ENCODE measurements at regions not wholly inside any gene's neighbourhood (a gene's known extent, or its start where the extent isn't known, plus 50 kb on each side); places are given as distances from the start of the nearest gene placed in this dataset.

GRCh38 chr15:66919421-66919820, 146.0 kb upstream of the SMAD3 start:
- Histone ChIP-seq H3K4me1 (no peaks in the 10 kb centered on the region), H3K27me3 (ENCODE audit: low read depth) (peaks cover 6% of the 10 kb centered on the region; the same call in 1 of the 2 replicates), H3K9me3 (peaks cover 5% of the 10 kb centered on the region; the same call in 1 of the 2 replicates), H3K4me3 (no peak overlapping the region), H3K36me3 (replicated peaks) (no peaks in the 10 kb centered on the region)
- in situ Hi-C loops (cut with MboI; ENCODE audit: low sequenced_read_pairs), result no loop called here
- DNase-seq (ENCODE audit: low spot score in 2 of 2), result no peak

- in situ Hi-C loops (cut with MboI; ENCODE audit: low sequenced_read_pairs), result no loop called here
- Histone ChIP-seq H3K27me3 (ENCODE audit: low read depth) (peaks cover 6% of the 10 kb centered on the region; the same call in 1 of the 2 replicates), H3K9me3 (peaks cover 5% of the 10 kb centered on the region; the same call in 1 of the 2 replicates), H3K4me3 (no peak overlapping the region), H3K4me1 (no peaks in the 10 kb centered on the region), H3K36me3 (replicated peaks) (no peaks in the 10 kb centered on the region)
- DNase-seq (ENCODE audit: low spot score in 2 of 2), result no peak
Observed at GRCh38 chr15:66921319-66921915, 144.0 kb upstream of the SMAD3 start.

- no peak for DNase-seq (ENCODE audit: low spot score in 2 of 2)
- peaks cover 5% of the 10 kb centered on the region; the same call in 1 of the 2 replicates for H3K9me3 ChIP-seq
- no peaks in the 10 kb centered on the region for H3K36me3 ChIP-seq (replicated peaks)
- in situ Hi-C loops (cut with MboI; ENCODE audit: low sequenced_read_pairs), result no loop called here
- H3K27me3 ChIP-seq (ENCODE audit: low read depth), result peaks cover 4% of the 10 kb centered on the region; the same call in 1 of the 2 replicates
- no peaks in the 10 kb centered on the region for H3K4me1 ChIP-seq
- no peak overlapping the region for H3K4me3 ChIP-seq
Observed at GRCh38 chr15:66922608-66923007, 142.8 kb upstream of the SMAD3 start.

- DNase-seq (ENCODE audit: low spot score in 2 of 2), result peak; percentile 53 to 83
- in situ Hi-C loops (cut with MboI; ENCODE audit: low sequenced_read_pairs), result no loop called here
Observed at GRCh38 chr15:66923438-66923881, 141.9 kb upstream of the SMAD3 start.

GRCh38 chr15:66924889-66925288, 140.5 kb upstream of the SMAD3 start:
- no peak for DNase-seq (ENCODE audit: low spot score in 2 of 2)
- Histone ChIP-seq H3K36me3 (replicated peaks) (no peaks in the 10 kb centered on the region), H3K4me1 (no peaks in the 10 kb centered on the region), H3K9me3 (peaks cover 5% of the 10 kb centered on the region; the same call in 1 of the 2 replicates), H3K27me3 (ENCODE audit: low read depth) (peaks cover 4% of the 10 kb centered on the region; the same call in 1 of the 2 replicates), H3K4me3 (no peak overlapping the region)
- in situ Hi-C loops (cut with MboI; ENCODE audit: low sequenced_read_pairs), result no loop called here

More at GRCh38 chr15:66923438-66923881, 141.9 kb upstream of the SMAD3 start:
- Histone ChIP-seq H3K36me3 (replicated peaks) (no peaks in the 10 kb centered on the region), H3K27me3 (ENCODE audit: low read depth) (peaks cover 4% of the 10 kb centered on the region; the same call in 1 of the 2 replicates), H3K9me3 (peaks cover 5% of the 10 kb centered on the region; the same call in 1 of the 2 replicates), H3K4me1 (no peaks in the 10 kb centered on the region), H3K4me3 (no peak overlapping the region)

DNA sequence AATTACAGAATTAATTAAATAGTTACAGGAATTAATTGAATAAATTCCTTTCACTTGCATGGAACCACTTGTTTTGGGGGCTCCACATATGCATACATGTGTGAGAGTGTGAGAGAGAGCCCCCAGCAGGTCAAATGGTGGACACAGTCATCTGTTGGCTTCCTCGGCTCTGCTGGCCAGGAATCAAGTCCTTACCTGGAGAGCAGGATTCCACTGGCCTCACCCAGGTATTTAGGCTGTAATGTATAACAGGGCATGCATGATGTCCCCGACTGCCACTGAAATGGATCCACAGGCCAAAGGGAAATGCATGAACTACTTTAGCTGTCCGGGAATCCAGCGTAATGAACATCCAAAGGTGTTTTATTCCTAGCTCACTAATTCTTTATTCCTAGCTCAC, 139.7 kb upstream of the SMAD3 start:
- Histone ChIP-seq H3K4me1 (no peaks in the 10 kb centered on the region), H3K4me3 (no peak overlapping the region), H3K27me3 (ENCODE audit: low read depth) (no peaks in the 10 kb centered on the region), H3K9me3 (peaks cover 5% of the 10 kb centered on the region; the same call in 1 of the 2 replicates), H3K36me3 (replicated peaks) (no peaks in the 10 kb centered on the region)
- in situ Hi-C loops (cut with MboI; ENCODE audit: low sequenced_read_pairs), result no loop called here
- no peak for DNase-seq (ENCODE audit: low spot score in 2 of 2)

- peak in 1 of 2 experiments; percentile 5 for DNase-seq (ENCODE audit: low spot score in 2 of 2)
- Histone ChIP-seq H3K4me3 (no peak overlapping the region), H3K9me3 (peaks cover 5% of the 10 kb centered on the region; the same call in 1 of the 2 replicates), H3K4me1 (peaks cover 13% of the 10 kb centered on the region), H3K36me3 (replicated peaks) (no peaks in the 10 kb centered on the region), H3K27me3 (ENCODE audit: low read depth) (no peaks in the 10 kb centered on the region)
- in situ Hi-C loops (cut with MboI; ENCODE audit: low sequenced_read_pairs), result no loop called here
Observed at GRCh38 chr15:66927201-66928077, 138.0 kb upstream of the SMAD3 start.

DNA sequence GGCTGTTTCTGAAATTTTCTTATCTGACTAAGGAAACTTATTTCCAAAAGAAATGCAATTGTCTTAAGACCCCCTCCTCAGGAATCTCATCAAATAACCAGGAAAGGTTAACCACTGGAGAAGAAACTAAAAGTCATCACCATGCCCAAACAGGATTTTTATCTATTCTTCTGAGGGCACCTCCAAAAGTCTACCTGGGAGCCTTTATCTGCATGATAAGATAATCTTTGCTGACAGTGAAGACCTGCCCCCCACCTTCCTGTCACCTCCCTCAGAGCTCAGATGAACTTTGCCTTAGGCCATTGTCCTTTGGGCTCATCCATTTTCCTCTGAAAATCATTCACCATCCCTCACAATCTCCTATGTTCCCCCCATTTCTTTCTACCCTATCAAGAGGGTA, 137.3 kb upstream of the SMAD3 start:
- H3K36me3 ChIP-seq (replicated peaks), result no peaks in the 10 kb centered on the region
- no peak overlapping the region for H3K4me3 ChIP-seq
- in situ Hi-C loops (cut with MboI; ENCODE audit: low sequenced_read_pairs), result no loop called here
- no peaks in the 10 kb centered on the region for H3K27me3 ChIP-seq (ENCODE audit: low read depth)
- H3K9me3 ChIP-seq, result no peaks in the 10 kb centered on the region
- H3K4me1 ChIP-seq, result peaks cover 14% of the 10 kb centered on the region
- DNase-seq (ENCODE audit: low spot score in 2 of 2), result no peak

DNA sequence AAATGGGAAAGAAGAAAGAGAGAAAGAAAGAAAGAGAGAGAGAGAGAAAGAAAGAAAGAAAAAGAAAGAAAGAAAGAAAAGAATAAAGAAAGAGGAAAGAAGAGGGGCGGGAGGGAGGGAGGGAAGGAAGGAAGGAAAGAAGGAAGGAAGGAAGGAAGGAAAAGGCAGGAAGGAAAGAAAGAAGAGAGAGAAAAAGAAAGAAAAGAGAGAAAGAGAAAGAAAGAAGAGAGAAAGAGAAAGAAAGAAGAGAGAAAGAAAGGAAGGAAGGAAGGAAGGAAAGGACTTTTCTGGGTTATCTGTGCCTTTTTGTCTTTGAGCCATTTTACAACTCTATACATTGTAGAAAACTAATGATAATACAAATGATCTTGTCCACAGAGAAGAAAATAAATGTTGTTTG, 136.6 kb upstream of the SMAD3 start:
- H3K4me1 ChIP-seq, result peaks cover 14% of the 10 kb centered on the region
- in situ Hi-C loops (cut with MboI; ENCODE audit: low sequenced_read_pairs), result no loop called here

GRCh38 chr15:66929843-66930402, 135.5 kb upstream of the SMAD3 start:
- H3K4me3 ChIP-seq, result no peak overlapping the region
- H3K27me3 ChIP-seq (ENCODE audit: low read depth), result no peaks in the 10 kb centered on the region
- H3K4me1 ChIP-seq, result peaks cover 14% of the 10 kb centered on the region
- H3K9me3 ChIP-seq, result peaks cover 8% of the 10 kb centered on the region
- no peak for DNase-seq (ENCODE audit: low spot score in 2 of 2)
- in situ Hi-C loops (cut with MboI; ENCODE audit: low sequenced_read_pairs), result no loop called here
- H3K36me3 ChIP-seq (replicated peaks), result no peaks in the 10 kb centered on the region

More for the DNA sequence above, 136.6 kb upstream of the SMAD3 start:
- no peak overlapping the region for H3K4me3 ChIP-seq
- H3K9me3 ChIP-seq, result peaks cover 6% of the 10 kb centered on the region; the same call in 1 of the 2 replicates
- no peaks in the 10 kb centered on the region for H3K27me3 ChIP-seq (ENCODE audit: low read depth)
- no peaks in the 10 kb centered on the region for H3K36me3 ChIP-seq (replicated peaks)
- no peak for DNase-seq (ENCODE audit: low spot score in 2 of 2)

DNA sequence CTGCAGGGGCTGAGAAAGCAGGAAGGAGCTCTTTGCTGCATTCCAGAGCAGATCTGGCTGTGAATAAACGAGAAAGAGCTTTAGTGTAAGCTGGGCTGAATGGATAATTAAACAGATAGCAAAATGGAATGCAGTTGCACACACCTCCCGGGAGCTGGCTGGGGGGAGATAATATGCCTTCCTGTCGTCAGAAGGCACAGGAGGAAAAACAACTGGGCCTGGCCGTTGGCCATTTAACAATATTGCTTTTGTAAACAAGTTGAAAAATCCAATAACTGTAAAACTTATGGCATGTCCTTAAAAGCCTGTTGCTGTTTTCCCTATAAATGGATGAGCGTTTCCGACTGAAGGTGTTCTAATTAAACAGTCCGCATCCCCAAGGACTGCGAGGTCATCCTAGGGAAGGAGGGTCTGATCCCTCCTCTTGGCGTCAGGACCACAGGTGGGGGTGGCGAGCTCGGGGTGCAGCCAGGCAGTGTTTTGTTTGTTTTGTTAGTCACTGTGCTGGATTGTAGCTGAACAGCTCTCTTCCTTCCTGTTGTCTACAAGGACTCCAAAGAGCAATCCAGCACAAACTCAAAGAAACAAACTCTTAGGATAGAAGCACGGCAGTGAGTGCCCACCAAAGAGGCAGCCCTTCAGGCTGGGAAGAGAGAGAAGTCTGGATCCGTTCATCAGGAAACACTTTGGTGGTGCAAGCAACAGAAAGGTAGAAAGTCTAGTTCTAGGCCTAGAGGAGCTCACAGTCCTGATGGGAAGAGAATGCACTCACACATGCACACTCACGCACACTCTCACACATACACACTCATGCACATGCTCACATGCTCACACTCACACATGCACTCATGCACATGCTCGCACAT, 133.4 kb upstream of the SMAD3 start:
- in situ Hi-C loops (cut with MboI; ENCODE audit: low sequenced_read_pairs), result no loop called here
- Histone ChIP-seq H3K4me3 (no peak overlapping the region), H3K4me1 (peaks cover 14% of the 10 kb centered on the region), H3K9me3 (peaks cover 8% of the 10 kb centered on the region), H3K36me3 (replicated peaks) (no peaks in the 10 kb centered on the region), H3K27me3 (ENCODE audit: low read depth) (no peaks in the 10 kb centered on the region)
- peak; percentile 73 to 84 for DNase-seq (ENCODE audit: low spot score in 2 of 2)

DNA sequence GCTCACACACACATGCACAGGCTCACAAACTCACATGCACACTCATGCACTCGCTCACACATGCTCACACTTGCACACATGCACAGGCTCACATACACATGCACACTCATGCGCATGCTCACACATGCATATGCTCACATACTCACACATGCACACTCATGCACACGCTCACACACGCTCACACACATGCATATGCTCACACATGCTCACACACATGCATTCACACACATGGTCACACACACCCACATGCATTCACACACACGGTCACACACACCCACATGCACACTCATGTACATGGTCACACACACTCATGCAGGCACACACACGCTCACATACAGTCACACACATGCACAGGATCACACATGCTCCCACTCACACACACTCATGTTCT, 132.8 kb upstream of the SMAD3 start:
- H3K4me3 ChIP-seq, result no peak overlapping the region
- H3K4me1 ChIP-seq, result peaks cover 14% of the 10 kb centered on the region
- in situ Hi-C loops (cut with MboI; ENCODE audit: low sequenced_read_pairs), result no loop called here
- H3K27me3 ChIP-seq (ENCODE audit: low read depth), result no peaks in the 10 kb centered on the region
- DNase-seq (ENCODE audit: low spot score in 2 of 2), result no peak
- no peaks in the 10 kb centered on the region for H3K36me3 ChIP-seq (replicated peaks)
- H3K9me3 ChIP-seq, result peaks cover 8% of the 10 kb centered on the region
